ENCODE measurements at regions not wholly inside any gene's neighbourhood (a gene's known extent, or its start where the extent isn't known, plus 50 kb on each side); places are given as distances from the start of the nearest gene placed in this dataset.

GRCh38 chr2:129267559-129267958 lies 711.9 kb upstream of the RAB6C start:
- no peak for DNase-seq (ENCODE audit: low spot score)
- Histone ChIP-seq H3K27ac (no peak overlapping the region), H3K79me2 (no peaks in the 10 kb centered on the region), H2AFZ (no peak overlapping the region), H3K4me1 (ENCODE audit: insufficient read depth) (no peaks in the 10 kb centered on the region), H3K4me3 (no peak overlapping the region), H3K36me3 (replicated peaks; ENCODE audit: insufficient read depth, low read depth) (no peaks in the 10 kb centered on the region), H3K9me2 (replicated peaks; ENCODE audit: insufficient read depth) (no peaks in the 10 kb centered on the region), H4K20me1 (ENCODE audit: insufficient read depth, poor library complexity, severe bottlenecking) (no peaks in the 10 kb centered on the region), H3K4me2 (no peak overlapping the region), H3K9me3 (ENCODE audit: low read depth) (no peaks in the 10 kb centered on the region), H3K27me3 (no peaks in the 10 kb centered on the region)
- no peak for TF ChIP-seq EZH2 (IDR thresholded peaks at IDR 0.05; ENCODE audit: borderline replicate concordance)
- no peak for TF ChIP-seq EZH2phosphoT487 (IDR thresholded peaks at IDR 0.05; ENCODE audit: low read depth, severe bottlenecking, unreplicated experiment)
- TF ChIP-seq, protein P1, sequence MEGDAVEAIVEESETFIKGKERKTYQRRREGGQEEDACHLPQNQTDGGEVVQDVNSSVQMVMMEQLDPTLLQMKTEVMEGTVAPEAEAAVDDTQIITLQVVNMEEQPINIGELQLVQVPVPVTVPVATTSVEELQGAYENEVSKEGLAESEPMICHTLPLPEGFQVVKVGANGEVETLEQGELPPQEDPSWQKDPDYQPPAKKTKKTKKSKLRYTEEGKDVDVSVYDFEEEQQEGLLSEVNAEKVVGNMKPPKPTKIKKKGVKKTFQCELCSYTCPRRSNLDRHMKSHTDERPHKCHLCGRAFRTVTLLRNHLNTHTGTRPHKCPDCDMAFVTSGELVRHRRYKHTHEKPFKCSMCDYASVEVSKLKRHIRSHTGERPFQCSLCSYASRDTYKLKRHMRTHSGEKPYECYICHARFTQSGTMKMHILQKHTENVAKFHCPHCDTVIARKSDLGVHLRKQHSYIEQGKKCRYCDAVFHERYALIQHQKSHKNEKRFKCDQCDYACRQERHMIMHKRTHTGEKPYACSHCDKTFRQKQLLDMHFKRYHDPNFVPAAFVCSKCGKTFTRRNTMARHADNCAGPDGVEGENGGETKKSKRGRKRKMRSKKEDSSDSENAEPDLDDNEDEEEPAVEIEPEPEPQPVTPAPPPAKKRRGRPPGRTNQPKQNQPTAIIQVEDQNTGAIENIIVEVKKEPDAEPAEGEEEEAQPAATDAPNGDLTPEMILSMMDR (IDR thresholded peaks at IDR 0.05; ENCODE audit: poor library complexity), result no peak

DNA sequence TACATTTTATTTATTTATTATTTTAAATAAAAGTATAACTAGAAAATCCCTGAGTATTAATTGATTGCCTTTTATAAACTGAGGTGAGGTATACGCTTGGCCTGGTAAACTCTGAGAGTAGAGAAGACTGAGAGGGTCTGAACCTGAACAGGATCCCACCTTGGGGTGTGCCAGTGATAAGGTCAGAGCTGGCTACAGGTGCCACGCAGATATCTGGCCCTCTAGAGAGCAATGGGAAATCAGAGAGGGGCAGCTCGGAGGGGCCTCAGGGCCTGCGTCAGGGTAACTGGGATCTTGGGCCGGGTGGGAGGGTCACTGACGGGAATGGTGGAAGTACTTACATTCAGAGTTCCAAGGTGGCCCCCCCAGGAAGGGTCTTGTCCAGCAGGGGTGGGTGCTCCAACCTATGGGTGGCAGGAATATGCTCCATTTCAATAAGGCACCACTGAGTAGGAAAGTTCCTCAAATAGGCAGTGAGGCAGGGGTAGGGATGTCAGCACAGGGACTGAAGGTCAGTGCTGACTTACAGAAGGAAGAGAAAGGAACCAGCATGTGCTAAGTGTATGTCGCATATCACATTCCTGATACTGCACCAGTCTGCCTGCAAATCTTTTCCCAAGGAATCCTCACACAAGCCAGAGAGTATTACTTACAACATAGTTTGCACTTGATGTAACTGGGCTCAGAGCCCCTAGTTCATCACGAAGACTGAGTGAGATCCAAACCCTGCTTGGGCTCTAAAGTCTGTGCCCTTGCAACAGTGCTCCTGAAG lies 706.0 kb upstream of the RAB6C start:
- Histone ChIP-seq H4K20me1 (ENCODE audit: insufficient read depth, poor library complexity, severe bottlenecking) (no peaks in the 10 kb centered on the region), H3K9me2 (replicated peaks; ENCODE audit: insufficient read depth) (no peaks in the 10 kb centered on the region), H3K9me3 (ENCODE audit: low read depth) (no peaks in the 10 kb centered on the region), H3K36me3 (replicated peaks; ENCODE audit: insufficient read depth, low read depth) (no peaks in the 10 kb centered on the region), H3K4me2 (no peak overlapping the region), H3K4me3 (no peak overlapping the region), H3K27ac (no peak overlapping the region), H2AFZ (no peak overlapping the region), H3K4me1 (ENCODE audit: insufficient read depth) (no peaks in the 10 kb centered on the region), H3K79me2 (no peaks in the 10 kb centered on the region), H3K27me3 (no peaks in the 10 kb centered on the region)
- TF ChIP-seq, protein P1 (IDR thresholded peaks at IDR 0.05; ENCODE audit: poor library complexity), result no peak
- TF ChIP-seq EZH2 (IDR thresholded peaks at IDR 0.05; ENCODE audit: borderline replicate concordance) (no peak), EZH2phosphoT487 (IDR thresholded peaks at IDR 0.05; ENCODE audit: low read depth, severe bottlenecking, unreplicated experiment) (no peak)
- DNase-seq (ENCODE audit: low spot score), result no peak
- WGBS (ENCODE audit: low lambda C conversion rate, missing lambda C conversion rate), result 96% methylated on average over 8 of the region's 8 CpGs

DNA sequence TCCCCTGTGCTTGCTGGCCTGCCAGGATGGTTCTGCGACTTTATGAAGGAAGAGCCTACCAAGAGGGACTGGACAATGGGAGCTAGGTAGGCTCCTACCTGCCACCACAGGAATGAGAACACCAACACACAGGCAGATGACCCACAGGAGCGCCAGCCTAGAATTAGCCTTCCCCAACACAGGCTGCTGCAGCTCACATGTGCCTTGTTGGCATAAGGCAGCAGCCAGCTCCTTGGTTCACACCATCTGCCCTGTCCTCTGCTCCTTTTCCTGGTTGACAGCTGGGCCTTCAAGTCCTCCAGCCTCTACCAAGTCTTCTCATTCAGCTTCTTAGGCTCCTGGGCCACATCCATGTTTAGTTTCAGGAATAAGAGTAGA lies 705.4 kb upstream of the RAB6C start:
- Histone ChIP-seq H3K27ac (no peak overlapping the region), H4K20me1 (ENCODE audit: insufficient read depth, poor library complexity, severe bottlenecking) (no peaks in the 10 kb centered on the region), H3K79me2 (no peaks in the 10 kb centered on the region), H2AFZ (no peak overlapping the region), H3K27me3 (no peaks in the 10 kb centered on the region), H3K4me3 (no peak overlapping the region), H3K9me2 (replicated peaks; ENCODE audit: insufficient read depth) (no peaks in the 10 kb centered on the region), H3K9me3 (ENCODE audit: low read depth) (no peaks in the 10 kb centered on the region), H3K36me3 (replicated peaks; ENCODE audit: insufficient read depth, low read depth) (no peaks in the 10 kb centered on the region), H3K4me1 (ENCODE audit: insufficient read depth) (no peaks in the 10 kb centered on the region), H3K4me2 (no peak overlapping the region)
- no peak for DNase-seq (ENCODE audit: low spot score)
- TF ChIP-seq EZH2phosphoT487 (IDR thresholded peaks at IDR 0.05; ENCODE audit: low read depth, severe bottlenecking, unreplicated experiment) (no peak), EZH2 (IDR thresholded peaks at IDR 0.05; ENCODE audit: borderline replicate concordance) (no peak)
- TF ChIP-seq, protein P1 (IDR thresholded peaks at IDR 0.05; ENCODE audit: poor library complexity), result no peak
- 97% methylated on average over 2 of the region's 2 CpGs for WGBS (ENCODE audit: low lambda C conversion rate, missing lambda C conversion rate)
